DMS114 treated with DMSO at 0.1 percent for 48 hours (cell line): ENCODE measurements at regions not wholly inside any gene's neighbourhood (a gene's known extent, or its start where the extent isn't known, plus 50 kb on each side); places are given as distances from the start of the nearest gene placed in this dataset.

Experiments used
- DNase-seq: peaks from one replicate; lab custom pipeline; 2025; ENCODE audit not compliant: unreplicated experiment; lab: John Stamatoyannopoulos, UW

DNA sequence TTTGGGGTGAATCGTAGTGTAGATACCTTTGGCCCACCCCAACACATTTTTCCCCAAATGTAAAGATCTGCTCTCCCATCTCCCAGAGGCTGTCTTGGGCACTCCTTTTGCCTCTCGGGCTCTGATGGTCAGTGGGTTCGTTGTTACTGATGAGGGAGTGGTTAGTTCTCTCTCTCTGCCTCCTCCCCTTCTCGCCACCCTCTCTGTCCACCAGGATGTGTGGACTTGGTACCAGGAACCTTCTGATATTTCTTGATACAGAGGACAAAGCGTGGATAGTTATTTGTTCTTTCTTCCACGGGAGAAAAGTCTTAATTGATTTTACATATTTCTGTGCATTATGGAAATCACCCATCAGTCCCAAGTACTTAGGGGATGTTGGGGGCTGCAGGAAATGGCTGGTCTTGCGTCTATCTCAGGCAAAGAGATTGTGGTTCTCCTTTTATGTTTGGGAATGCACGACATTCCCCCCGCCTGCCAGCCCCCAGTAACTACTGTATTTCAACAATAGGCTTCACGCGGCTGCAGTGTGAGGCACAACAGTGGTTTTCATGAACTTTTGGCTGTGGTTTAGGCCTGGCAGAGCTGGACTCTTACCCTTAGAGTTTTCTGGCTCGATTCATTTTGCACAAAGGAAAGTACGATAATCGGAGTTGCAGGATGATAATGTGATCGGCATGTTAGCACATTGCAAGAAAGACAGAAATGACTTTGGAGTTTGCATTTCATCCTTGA is 79.0 kb upstream of the ZNF536 start:
- no peak for DNase-seq

DNA sequence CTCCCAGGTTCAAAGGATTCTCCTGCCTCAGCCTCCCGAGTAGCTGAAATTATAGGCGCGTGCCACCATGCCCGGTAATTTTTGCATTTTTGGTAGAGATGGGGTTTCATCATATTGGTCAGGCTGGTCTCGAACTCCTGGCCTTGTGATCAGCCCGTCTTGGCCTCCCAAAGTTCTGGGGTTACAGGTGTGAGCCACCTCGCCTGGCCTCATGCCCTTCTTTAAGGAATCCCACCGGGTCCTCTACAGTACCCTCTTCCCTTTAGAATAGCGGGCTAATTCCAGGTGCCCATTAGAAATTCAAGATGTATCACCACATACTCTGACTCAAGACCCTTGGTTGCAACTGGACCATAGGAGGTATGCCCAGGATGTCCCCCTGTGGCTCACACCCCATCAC is 74.2 kb upstream of the ZNF536 start:
- DNase-seq = no peak

DNA sequence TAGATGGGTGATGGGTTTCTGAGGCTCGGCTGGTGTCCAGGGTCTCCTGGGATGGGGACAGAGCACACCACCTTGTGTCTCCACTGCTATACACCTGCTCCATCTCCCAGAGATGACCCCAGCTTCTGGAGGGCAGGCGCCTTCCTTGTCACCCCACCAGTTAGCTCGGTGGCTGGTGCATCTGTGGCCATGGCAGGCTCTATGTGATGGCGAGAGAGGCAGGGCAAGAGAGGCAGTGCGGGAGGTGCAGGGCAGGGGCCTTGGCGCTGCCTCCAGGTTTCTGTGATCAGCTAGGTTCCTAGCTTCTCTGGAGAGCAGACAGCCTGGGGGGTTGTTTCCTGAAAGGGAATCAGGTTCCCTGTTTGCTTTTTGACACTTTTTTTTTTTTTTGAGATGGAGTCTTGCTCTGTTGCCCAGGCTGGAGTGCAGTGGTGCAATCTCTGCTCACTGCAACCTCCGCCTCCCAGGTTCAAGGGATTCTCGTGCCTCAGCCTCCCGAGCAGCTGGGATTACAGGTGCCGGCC is 69.0 kb upstream of the ZNF536 start:
- DNase-seq = no peak

DNA sequence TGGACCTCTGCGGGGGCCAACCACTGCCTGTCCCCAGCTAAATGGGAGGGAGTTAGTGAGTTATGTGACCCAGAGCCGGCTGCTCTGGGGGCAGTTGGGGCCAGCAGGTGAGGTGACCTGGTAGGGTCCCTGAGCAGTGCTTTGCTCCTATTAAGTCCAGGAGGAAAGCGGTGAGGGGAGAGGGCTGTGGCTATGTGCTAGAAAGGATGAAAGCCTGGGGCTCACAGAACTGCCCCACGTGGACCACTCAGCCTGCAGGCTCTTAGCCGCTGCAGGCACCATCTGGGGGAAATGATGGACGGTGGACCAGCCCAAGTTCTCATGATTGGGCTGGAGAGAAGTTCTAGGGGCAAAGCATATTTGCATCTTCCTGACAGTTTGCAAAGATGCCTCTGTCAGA is 67.6 kb upstream of the ZNF536 start:
- DNase-seq = no peak

DNA sequence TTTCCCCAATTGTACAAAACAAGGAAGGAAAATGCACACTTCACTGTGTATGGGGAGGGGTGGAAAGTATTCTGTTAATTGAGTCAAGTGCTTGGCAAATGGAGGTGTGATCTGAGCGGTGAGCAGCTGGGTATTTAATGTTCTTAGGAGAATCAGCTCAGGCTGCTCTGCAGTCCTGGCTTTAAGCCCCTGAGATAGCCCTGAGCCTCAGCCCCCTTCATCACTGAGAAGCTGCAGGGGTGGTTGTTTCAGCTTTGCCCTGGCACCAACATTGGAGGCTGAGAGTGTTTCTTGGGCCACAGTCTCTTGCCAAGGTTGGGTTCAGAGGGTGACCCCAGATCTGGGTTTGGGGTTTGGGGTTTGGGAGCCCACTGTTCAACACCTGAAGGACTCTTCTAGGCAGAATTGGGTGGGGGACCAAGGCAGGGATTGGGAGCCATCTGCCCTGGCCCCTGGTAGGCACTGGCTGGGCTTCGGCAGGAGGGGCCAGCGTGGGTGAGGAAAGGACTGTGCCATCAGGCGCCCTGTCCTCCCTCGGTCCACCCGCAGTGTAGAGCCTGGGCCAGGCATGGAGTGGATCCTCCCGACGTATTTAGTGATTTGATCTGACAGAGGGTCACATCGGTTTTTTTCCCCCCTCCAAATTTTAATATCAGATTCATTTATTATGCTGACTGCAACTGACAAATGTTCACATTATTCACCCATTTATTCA is 66.7 kb upstream of the ZNF536 start:
- no peak for DNase-seq

DNA sequence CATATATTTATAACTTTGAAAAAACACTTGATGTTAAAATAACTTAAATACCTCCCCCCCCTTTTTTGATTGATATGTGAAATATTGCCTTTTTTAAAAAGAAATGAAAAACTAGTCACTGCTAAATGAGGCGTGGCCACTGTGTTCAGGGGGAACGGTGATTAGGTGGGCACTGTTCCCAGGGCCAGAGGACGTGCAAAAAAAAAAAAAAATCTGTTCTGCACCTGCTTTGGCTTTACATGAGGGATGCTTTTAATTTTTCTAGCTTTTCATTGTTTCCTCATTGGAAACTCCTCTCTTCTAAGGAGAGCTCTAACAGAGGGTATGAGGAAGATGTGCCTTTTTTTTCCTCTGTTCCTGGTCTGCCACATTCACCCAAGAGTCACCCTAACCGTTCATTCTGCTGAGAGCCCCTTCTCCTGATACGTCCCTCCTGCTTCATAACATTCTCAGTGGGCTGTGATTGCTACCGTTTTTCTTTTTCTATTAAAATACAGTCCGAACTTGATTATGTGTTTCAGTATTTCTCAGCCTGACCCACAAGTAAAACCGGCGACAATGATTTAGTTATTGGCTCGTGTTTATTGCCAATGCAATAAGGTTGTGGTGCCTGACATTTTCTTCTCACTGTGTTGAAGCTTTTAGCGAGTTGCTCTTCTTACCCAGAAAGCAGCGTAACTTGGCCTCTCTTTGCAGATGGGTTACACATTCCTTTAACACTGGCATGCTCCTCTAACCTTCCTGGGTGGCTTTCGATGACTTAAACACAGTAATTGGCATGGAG is 64.8 kb upstream of the ZNF536 start:
- no peak for DNase-seq

DNA sequence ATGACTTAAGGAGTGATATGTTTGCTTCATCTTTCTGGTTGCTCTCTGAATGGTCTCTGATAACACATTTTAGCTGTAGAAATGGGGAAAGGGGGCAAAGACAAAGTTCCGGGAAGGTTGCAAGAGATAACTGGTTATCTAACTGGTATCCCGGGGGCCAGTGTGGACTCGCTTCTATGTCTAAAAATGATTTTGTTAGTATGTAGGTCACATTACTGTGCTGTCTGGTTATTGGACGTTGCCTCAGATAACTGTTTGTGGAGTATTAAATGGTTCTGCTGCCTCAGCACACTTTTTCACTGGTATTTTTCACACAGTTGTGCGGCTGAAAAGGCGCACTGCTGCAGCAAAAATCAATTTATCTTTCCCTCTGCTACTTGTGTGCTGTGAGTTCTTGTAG is 63.0 kb upstream of the ZNF536 start:
- DNase-seq = no peak

DNA sequence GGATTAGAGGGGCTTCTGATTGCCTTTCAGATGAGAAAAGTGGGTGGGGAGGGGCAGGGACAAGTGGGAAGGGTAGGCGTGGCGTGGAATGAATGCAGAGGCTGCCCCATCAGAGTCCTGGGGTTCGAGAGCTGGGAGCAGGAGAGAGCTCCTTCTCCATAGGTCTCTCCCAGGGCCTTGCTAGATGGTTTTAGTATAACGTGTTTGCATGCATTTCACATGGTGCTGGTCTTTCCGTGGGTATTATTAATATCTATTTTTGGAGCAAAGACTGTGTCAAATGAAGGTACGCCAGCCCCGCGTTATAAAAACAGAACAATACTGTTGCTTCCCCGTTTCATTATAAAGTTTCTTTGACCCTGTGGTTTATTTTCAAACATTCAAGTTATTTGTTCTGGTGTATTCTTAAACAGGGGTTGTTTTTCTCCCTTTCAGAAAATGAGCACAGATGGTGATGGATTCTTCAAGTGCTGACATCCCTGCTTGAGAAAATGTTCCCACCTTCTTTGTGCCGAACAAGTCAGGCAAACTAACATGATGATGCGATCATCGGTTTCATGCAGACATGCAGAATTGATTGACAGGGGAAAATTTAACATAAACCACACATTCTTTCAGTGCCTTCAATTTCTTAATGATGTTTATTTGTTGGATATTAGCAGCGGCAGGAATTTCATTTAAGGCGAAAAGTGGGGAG is 62.1 kb upstream of the ZNF536 start:
- no peak for DNase-seq

DNA sequence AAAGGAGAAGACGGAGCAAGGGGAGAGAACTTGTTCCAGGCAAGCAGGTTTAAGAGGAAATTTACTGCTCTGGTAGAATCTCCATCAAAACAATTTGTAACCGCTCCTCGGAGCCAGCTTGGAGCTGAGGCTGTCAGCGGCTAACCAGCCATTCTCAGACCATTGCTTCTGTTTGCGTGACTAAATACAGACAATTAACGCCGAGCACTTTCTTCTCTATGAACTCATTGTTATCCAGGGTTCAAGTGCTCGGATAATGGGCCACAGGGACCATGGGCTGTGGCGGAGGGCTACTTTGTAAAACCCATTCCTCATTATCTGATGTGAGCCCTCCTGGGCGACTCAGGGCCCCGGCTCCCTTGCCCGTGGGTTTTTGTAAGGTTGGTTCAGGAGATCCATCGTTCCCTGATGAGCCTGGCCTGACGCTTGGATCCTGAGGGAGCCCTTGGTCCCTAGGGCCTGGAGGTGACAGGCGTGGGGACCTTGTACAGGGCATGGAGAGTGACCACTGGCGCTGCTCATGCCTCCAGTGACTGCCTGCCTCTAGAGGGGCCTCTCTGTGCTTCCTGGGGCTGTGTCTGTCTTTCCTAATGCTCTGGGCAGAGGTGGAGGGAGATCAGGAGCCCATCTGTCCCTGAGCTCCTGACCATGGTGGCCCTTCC is 61.5 kb upstream of the ZNF536 start:
- no peak for DNase-seq

DNA sequence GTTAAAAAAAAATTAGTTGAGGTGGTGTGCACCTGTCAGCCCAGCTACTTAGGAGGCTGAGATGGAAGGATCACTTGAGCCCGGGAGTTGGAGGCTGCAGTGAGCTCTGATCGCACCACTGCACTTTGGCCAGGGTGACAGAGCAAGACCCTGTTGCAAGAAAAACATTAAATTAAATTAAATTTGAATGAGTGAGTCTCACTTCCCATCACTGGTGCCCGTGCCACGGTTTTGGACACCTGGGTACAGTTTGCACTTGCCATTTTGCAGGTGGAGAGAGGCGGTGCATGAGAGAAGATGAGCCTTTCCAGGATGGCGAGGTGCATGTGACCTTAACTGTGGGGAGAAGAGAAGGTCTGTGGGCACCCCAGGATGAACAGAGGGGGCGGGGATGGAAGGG is 60.3 kb upstream of the ZNF536 start:
- DNase-seq = no peak

DNA sequence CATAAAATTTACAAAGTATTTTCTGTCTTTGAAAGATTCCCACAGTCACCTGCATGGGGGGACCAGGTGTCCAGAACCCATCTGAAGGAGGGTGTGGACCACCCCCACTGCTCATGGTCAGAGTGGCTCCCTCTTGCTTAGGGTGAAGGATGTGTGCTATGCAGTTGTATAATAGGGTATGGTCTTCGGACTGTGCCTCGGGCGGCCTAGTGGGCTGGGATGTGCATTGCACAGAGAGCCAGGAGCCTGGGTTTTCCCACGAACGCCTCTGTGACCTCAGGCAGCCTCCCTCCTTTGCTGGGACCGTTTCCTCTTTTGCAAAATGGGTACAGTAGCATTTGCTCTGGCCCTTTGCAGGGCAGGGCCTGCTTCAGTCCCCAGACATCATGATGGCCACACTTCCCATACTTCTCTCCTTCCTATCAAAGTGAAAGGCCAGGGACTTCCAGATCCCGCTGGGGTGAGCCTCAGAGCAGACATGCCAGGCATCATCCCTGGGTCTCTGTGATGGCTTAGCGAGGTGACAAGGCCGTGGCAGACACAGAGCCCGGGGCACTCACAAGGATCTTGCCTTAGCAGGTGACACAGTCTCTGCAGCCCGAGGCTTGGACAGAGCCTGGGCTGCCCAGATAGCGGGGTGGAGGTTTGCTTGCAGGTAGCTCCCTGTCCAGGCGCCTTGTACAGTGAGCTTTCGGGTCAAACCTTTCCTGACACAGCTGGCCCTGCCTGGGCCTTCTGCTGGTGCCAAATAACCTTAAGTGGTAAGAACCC is 59.4 kb upstream of the ZNF536 start:
- DNase-seq = no peak

DNA sequence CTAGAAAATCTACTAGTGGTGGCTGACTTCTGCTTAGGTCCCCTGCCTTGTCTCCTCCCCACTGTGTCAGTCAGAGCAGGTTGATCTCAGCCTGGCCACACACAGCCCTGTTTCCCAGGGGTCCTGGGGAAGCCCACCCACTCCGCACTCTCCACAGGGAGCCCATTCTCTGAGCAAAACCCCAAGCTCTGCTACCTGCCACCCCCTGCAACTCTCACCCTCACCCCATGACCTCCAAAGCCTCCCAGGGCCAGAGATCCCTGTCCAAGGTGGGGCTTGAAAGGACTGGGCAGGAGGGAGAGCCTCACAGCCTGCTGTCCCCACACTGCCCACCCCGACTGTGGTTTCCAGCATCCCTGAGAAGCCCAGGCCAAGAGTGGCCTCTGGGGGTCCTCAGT is 58.8 kb upstream of the ZNF536 start:
- DNase-seq = no peak

DNA sequence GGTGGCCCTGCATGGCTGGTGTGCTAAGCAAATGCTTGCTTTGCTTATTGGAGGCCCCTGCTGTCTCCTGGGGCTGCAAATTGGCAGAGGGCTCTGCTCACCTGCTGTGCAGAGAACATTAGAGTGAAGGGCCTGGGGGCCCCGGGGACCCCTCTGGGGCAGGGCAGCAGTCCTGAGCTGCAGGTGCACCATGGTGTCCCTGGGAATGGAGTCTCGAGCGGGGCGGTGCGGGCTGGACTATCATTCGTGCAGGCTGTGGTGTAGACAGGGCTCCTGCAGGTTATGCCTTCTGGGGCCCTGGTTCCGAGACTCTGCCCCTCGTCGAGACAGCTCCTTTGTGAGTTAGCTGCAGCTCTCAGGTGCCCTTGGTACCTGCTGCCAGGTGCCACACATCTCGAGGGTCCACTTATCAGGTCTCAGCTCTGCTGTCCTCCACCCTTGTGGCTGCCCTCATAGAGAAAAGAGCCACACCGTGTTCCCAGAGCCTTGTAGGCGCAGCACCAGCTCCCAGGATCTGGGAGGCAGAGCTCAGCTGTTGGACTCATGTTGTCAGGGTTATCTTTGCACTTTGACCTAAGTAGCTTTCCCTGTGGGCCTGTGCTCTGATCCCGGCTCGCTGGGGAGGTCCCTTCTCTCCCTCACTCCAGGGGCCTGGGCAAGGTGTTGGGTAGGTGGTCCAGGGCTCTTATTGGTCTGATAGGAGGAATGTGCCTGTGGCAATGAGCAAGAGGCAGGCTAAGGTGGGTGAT is 58.0 kb upstream of the ZNF536 start:
- DNase-seq = no peak

DNA sequence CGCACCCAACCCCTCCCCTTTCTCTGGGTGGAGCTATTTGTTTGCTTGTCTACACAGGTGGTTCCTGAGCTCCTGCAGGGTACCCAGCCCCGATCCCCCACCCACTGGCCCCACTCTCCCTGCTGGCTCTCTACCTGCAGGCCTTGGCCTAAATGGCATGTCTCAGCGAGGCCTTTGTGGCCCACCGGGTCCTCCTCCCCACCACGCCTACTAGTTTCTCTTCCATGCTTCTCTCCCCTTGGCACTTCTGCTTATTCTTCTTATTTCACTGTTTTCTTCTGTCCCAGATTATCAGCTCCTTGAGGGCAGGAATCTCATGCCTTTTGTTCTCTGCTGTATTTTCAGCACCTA is 57.4 kb upstream of the ZNF536 start:
- DNase-seq = no peak

DNA sequence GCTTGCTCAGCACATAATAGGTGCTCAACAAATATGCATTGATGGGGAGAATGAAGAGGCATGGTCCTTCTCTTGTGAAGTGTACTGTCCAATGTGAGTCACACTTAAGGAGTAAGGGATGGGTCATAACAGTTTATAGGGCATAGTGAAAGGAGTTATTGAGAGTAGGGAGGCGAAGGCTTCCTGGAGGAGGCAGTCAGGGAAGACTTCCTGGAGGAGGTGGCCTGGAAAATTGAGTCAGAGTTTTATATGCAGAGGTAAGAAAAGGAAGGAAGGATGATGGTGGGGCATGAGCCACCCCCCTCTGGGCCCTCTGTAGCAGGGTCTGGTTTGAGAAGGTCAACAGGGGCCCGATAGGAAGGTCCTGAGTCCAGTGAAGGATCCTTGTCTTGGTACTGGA is 57.0 kb upstream of the ZNF536 start:
- DNase-seq = no peak

DNA sequence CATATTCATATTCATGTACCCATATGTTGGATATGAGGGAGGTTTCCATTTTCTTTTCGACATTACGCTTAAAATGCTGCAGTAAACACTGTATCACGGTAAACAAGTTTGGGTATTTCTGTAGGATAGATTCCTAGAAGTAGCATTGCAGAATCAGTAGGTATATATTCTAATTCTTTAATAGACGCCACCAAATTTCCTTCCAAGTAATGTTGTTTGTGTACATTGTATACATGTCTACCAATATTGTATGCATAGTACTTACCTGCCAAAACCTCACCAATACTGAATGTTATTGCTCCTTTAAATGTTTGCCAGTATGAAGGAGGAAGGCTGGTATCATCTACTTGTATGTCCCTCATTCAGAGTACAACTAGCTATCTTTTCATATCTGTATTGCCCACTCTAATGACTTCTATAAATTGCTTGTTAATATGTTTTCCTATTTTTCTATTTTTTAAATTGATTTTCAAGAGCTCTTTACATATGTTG is 56.1 kb upstream of the ZNF536 start:
- DNase-seq = no peak

DNA sequence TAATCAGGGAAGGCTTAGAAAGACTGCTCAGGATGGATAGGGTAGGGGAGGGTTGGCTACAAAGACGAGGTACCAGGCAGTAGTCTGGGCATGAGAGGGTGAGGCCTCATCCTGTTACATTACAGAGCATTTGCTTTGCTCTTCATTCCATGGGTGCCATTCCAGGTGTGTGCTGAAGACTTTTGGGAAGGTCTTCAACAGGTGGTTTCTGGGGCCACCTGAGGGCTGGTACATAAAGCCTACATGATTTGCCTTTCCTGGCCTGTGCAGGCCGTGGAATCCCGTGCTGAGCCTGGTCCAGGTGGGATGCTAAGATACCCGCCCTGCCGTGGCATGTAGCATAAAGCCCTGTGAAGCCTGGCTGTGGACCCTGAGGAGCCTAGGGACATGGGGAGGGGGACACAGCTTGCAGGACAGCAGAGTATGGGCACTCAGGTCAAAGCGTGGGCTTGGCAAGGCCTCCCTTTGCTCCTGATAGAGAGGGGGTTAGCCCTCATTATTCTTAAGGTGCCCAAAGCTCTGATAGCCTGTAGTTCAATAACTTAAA is 55.6 kb upstream of the ZNF536 start:
- DNase-seq = no peak

DNA sequence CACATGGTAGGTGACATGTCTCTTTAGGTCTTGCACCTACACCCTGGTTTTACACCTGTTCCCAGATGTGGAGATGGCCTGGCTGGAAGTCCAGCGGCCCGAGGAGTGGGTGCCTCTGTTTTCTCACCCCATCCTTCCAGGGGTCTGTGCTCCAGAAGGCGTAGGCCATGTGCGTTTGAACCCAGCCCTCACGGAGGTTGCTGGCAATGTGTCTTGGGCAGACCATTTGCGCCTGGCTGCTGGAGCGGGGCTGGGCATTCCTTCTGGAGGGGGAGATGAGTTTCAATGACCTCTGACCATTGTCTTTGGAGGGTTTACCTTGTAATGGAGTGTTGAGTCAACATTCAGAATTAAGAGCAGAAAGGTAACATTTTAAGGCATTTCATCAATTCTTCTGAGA is 54.8 kb upstream of the ZNF536 start:
- DNase-seq = no peak

DNA sequence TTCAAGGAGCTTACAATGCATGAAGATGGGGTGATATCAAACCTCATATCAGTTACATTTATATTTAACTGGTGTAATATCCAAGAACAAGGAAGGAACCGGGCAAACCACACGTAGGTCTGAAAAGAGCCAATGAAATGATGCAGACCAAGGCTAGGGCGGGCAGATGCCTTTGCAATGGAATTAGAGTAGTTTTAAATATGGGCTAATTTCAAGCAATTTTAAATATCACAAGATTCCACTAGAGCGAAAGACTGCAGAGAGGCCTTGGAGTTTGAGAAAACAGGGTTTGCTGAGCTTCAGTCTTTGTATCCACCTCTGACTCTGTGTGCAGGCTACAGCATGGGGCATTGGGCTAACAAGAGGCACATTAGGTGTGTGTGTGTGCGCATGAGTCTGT is 53.9 kb upstream of the ZNF536 start:
- DNase-seq = no peak
